HG02840 (cell line): ENCODE measurements at regions not wholly inside any gene's neighbourhood (a gene's known extent, or its start where the extent isn't known, plus 50 kb on each side); places are given as distances from the start of the nearest gene placed in this dataset.
"Not testable (repeated sequence)": the region's sequence is repeated elsewhere in the genome, so short reads cannot be mapped to it uniquely, and the experiment has no call there.

ENCODE experiments used
- ATAC-seq: cut with Tn5 transposase; IDR thresholded peaks from one replicate; pipeline ENCODE4 v1.9.1; 2021; ENCODE audit warnings: mild to moderate bottlenecking, moderate library complexity, moderate number of reproducible peaks; ENCODE audit not compliant: unreplicated experiment, low FRiP score

DNA sequence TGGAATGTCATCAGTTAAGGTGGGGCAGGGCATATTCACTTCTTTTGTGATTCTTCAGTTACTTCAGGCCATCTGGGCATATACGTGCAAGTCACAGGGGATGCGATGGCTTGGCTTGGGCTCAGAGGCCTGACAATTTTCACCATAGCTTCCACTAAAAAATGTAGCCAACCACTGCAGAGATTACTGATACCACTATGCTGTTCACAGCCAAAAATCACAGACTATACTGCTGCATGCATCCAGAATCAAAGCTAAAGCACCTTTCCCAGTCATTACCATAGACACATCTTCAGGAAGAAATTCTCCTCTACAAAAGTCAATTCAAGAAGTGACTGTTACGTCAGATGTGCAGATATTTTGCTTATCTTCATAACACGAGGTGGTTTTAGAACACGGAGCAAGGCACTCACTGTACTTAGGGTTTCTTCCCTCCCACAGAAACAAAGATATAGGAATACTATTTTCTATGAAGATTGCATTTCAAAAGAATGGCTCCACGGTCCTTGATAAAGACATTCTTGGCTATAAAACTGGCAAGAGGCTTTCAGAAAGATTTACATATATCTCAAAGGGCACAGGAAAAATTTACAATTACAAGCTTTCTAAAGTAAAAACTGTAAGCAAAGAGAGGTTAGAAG lies 1556.6 kb upstream of the PRR20A start:
- ATAC-seq, result no peak

DNA sequence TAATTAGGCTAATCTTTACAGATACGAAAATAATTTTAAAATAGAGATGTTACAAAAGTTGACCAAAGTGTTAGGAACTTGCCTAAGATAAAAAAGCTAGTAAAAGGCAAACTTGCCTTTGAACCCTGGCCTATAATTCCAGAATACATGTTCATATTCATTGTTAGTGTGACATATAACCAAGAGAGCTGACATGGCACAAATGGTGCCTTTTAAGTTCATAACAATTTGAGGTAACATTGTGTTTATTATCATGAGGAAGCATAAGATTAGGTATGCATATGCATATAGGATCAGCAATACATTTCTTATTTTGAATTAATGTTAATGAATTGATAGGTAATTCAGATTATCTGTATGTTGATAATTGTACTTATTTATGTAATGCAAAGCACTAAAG lies 1537.9 kb upstream of the PRR20A start:
- no peak for ATAC-seq

DNA sequence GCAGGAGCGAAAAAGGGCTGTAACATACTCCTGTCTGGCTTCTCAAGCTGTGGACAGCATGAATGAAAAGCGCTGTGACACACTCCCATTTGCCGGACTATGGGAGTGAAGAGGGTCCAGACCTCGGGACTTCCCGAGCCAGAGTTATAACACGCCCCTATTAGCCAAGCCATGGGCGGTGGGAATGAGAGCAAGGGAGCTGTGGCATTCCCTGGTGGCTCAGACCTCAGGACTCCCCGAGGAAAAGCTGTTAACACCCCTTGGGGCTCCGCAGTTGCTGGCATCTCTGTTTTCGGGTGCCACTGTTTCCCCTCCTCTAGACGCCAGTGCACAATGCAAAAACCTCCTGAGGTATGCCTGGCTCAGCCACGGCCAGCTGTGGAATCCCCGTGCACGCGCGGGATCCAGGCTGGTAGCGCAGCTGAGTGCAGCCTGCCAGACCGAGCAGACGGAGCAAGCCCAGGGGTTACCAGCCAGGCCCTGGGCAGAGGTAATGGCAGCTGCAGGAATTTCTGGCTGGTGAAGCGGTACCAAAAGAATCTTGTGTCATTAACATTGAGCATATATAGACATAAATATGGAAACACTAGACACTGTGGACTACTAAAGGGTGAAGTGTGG lies 1534.6 kb upstream of the PRR20A start:
- no peak for ATAC-seq

DNA sequence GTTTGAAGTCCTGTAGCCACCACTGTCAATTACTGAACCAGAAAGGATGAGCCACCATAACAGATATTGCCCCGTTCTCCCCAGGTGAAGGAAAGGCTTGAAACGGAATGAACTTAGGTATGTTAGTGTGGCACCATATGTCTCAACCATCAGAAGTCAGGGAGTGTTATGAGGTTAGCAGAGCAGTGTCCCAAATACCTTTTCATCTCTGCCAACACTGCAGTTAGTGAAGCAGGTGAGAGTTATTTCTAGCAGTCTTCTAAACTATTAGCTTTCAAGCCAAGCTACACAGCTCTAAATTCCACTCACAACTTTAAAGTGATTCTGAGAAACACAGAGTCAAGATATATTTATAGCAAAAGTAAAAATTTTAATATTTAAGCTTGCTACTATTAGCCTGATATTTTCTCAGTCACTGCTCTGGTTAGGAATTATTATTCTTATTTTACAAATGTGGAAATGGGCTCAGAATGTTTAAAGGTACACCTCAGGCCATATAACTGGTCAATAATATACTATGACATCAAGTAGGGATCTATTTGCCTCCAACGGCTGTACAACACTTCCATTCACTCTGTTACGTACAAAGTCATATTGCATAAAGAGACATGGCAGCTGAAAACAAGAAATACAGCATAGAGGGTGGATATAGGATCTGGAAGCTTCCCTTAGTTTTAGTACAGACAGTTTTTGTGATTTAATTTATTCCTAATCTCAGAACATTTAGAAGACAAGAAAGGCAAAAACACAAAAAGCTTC lies 1527.1 kb upstream of the PRR20A start:
- no peak for ATAC-seq

- no peak for ATAC-seq
Observed at GRCh38 chr13:55615081-55615480, 1525.6 kb upstream of the PRR20A start.

GRCh38 chr13:55617241-55617640 lies 1523.5 kb upstream of the PRR20A start:
- no peak for ATAC-seq

DNA sequence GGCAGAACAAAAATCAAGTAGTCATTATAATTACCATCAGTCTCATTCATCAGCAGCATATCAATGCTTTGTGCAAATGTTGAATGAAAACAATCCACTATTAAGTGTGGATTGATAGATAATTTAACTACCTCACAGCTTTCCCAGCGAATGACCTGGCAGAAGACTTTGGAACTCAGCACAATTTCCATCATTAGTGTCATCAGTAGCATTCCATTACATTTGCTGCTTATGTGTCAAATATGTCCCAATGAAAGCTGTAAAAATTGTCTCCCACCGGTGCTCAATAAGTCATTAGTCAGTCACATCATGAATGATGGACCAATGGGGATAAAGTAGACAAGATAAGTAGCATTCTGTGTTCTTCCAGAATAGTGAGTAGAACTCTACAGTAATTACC lies 1513.5 kb upstream of the PRR20A start:
- ATAC-seq, result no peak

DNA sequence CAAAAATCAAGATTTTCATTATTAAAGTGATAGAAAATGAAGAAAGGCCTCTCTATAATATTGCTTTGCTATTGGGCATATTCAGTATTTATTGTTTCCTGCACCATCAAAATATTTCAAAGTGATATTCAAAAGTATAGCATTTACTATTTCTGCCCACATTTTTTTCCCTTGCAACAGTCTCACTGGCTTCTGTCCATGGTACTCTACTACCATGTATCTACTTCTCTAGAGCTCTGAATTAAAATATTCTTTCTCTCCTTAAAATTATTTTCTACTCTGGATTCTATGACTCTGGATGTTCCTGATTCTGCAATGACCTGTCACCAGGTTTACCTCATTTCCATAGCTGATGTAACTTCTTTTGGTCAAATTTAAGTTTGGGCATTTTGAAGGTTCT lies 1508.3 kb upstream of the PRR20A start:
- no peak for ATAC-seq

- no peak for ATAC-seq
Observed at GRCh38 chr13:55649485-55649884, 1491.2 kb upstream of the PRR20A start.

GRCh38 chr13:55652657-55653056 lies 1488.1 kb upstream of the PRR20A start:
- ATAC-seq, result no peak

- no peak for ATAC-seq
Observed at GRCh38 chr13:55653497-55653896, 1487.2 kb upstream of the PRR20A start.

- ATAC-seq, result no peak
Observed at GRCh38 chr13:55654243-55654642, 1486.5 kb upstream of the PRR20A start.

GRCh38 chr13:55660264-55660663 lies 1480.5 kb upstream of the PRR20A start:
- ATAC-seq, result not testable (repeated sequence)

- no peak for ATAC-seq
Observed at GRCh38 chr13:55660851-55661250, 1479.9 kb upstream of the PRR20A start.

DNA sequence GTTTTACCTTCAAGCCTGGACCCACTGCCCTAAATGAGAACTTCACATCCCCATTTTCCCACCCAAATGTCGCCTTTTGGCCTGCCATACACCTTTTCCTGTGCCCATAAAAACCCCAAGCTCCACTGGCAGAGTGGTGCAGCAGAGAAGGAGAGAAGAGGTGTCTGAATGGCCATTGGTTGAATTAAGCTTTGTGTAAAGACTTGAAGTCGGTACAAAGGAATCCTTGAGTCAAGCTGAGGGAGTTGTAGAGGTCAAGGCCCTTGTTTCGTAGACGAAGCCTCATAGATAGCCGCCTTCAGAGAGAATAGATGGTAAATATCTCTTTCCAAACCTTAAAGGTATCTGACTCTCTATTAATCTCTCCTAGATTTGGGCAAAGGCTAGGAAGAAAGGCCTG lies 1479.2 kb upstream of the PRR20A start:
- ATAC-seq, result no peak

DNA sequence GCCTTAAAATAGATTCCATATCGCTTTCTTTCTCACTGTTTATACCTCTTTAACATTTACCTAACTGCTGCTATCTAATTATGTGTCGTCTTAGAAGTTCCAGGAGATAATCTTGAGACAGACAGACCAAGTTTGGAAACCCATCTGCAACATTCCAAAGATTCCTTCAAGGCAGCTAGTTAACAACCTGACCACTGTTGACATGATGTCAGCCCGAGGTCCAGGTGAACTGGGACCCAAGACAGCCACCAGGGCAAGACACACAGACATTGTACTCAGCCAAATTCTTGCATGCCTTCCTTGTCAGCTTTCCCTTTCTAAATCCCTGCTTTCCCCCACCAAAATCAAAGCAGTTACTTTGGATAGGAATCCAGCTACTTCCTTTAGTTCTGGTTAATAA lies 1476.5 kb upstream of the PRR20A start:
- ATAC-seq, result no peak

- ATAC-seq, result no peak
Observed at GRCh38 chr13:55669051-55669450, 1471.7 kb upstream of the PRR20A start.

DNA sequence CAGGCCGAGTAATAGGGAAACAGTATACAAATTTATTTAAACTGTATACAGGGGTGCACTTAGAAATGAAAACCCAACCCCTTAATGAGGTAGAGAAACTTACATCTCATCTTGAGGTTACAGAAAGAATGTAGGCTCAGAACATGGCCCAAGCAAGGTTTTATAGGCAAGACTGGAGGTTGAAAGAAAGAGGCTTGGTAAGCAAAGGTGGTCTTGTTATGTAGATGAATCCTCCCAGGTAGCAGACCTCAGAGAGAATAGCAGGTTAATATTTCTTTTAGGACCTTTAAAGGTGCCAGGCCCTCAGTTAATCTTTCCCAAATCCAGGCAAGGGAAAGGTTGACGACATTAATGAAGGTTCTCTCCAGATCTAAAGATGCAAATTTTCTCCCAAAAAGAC lies 1466.8 kb upstream of the PRR20A start:
- no peak for ATAC-seq

GRCh38 chr13:55682776-55683175 lies 1457.9 kb upstream of the PRR20A start:
- ATAC-seq, result no peak

- ATAC-seq, result no peak
Observed at GRCh38 chr13:55705526-55705925, 1435.2 kb upstream of the PRR20A start.

- no peak for ATAC-seq
Observed at GRCh38 chr13:55705971-55706370, 1434.7 kb upstream of the PRR20A start.

GRCh38 chr13:55714120-55714519 lies 1426.6 kb upstream of the PRR20A start:
- no peak for ATAC-seq
